ENCODE measurements at regions not wholly inside any gene's neighbourhood (a gene's known extent, or its start where the extent isn't known, plus 50 kb on each side); places are given as distances from the start of the nearest gene placed in this dataset.

- H3K27ac ChIP-seq, result no peak overlapping the region
- TF ChIP-seq CTCF (conservative IDR thresholded peaks at IDR 0.05), result no peak
Measured at GRCh38 chr18:22734791-22735627, 198.1 kb upstream of the RBBP8 start.

- TF ChIP-seq CTCF (conservative IDR thresholded peaks at IDR 0.05), result no peak
Measured at GRCh38 chr18:22737054-22737453, 196.1 kb upstream of the RBBP8 start.

DNA sequence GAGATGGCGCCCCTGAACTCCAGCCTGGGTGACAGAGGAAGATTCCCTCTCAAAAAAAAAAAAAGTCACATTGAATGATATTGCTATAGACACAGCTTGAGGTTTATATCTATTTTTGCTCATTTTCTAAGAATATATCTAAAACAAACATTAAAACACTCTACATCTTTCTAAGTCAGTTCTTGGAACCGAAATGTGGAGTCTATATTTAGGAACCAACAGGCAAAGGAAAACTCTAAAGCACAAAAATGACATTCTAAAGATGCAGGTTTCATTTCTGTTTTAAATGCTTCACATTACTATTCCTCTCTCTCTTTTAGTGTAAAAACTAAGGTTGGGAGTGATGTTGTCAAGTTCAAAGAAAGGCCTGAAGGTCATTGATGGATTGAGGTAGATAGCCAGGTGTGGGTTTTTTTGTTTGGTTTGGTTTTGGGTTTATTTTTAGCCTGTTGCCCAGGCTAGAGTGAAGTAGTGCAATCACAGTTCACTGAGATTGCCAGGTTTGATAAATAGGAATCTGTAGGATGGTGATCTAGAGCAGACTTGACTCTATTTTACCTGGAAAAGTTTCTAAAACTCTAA is 194.0 kb upstream of the RBBP8 start:
- H3K27ac ChIP-seq, result no peak overlapping the region

More at GRCh38 chr18:22737054-22737453, 196.1 kb upstream of the RBBP8 start:
- H3K27ac ChIP-seq, result no peak overlapping the region

GRCh38 chr18:22739789-22740188 is 193.3 kb upstream of the RBBP8 start:
- no peak for TF ChIP-seq CTCF (conservative IDR thresholded peaks at IDR 0.05)
- H3K27ac ChIP-seq, result no peak overlapping the region

More for the DNA sequence above, 194.0 kb upstream of the RBBP8 start:
- TF ChIP-seq CTCF (conservative IDR thresholded peaks at IDR 0.05), result no peak

- no peak for TF ChIP-seq CTCF (conservative IDR thresholded peaks at IDR 0.05)
- H3K27ac ChIP-seq, result no peak overlapping the region
Measured at GRCh38 chr18:22741318-22741717, 191.8 kb upstream of the RBBP8 start.

DNA sequence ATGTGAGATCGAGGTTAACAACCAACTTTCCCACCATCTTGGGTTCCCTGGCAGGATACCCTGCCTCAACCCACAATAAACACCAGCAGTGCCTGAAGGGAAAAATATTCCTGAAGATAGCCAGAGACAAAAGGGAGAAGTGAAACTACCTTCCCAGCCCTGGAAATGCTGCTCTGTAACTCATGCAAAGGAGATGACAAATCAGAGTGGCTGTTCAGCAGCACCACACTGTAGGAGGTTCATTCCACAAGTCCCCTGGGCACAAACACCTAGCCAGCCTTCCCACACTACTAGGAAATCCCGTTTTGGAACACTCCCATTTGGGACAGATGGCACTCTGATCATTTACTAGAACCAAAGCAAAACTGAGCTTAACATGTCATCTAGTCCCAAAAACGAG is 190.7 kb upstream of the RBBP8 start:
- H3K27ac ChIP-seq, result no peak overlapping the region
- TF ChIP-seq CTCF (conservative IDR thresholded peaks at IDR 0.05), result no peak

GRCh38 chr18:22745966-22746365 is 187.2 kb upstream of the RBBP8 start:
- H3K27ac ChIP-seq, result no peak overlapping the region
- no peak for TF ChIP-seq CTCF (conservative IDR thresholded peaks at IDR 0.05)

All from VCaP (cell line).